ENCODE measurements at regions not wholly inside any gene's neighbourhood (a gene's known extent, or its start where the extent isn't known, plus 50 kb on each side); places are given as distances from the start of the nearest gene placed in this dataset.

GRCh38 chr21:16578912-16579311 lies 849.1 kb downstream of the USP25 start:
- Mint-ChIP-seq H3K27me3 (ENCODE audit: unreplicated experiment) (no peaks in the 10 kb centered on the region), H3K27ac (ENCODE audit: unreplicated experiment) (no peak overlapping the region), H3K36me3 (ENCODE audit: low read depth, unreplicated experiment) (no peaks in the 10 kb centered on the region), H3K4me1 (ENCODE audit: unreplicated experiment) (peaks cover 2% of the 10 kb centered on the region), H3K4me3 (ENCODE audit: unreplicated experiment) (no peak overlapping the region), H3K9me3 (ENCODE audit: unreplicated experiment) (no peaks in the 10 kb centered on the region)
- no peak for DNase-seq (ENCODE audit: low spot score)
- no peak for TF ChIP-seq CTCF (IDR thresholded peaks at IDR 0.05; ENCODE audit: unreplicated experiment)

GRCh38 chr21:16579538-16579937 lies 849.8 kb downstream of the USP25 start:
- no peak for DNase-seq (ENCODE audit: low spot score)
- Mint-ChIP-seq H3K36me3 (ENCODE audit: low read depth, unreplicated experiment) (no peaks in the 10 kb centered on the region), H3K9me3 (ENCODE audit: unreplicated experiment) (no peaks in the 10 kb centered on the region), H3K4me1 (ENCODE audit: unreplicated experiment) (no peaks in the 10 kb centered on the region), H3K4me3 (ENCODE audit: unreplicated experiment) (no peak overlapping the region), H3K27ac (ENCODE audit: unreplicated experiment) (no peak overlapping the region), H3K27me3 (ENCODE audit: unreplicated experiment) (no peaks in the 10 kb centered on the region)
- TF ChIP-seq CTCF (IDR thresholded peaks at IDR 0.05; ENCODE audit: unreplicated experiment): no peak

- no peak overlapping the region for H3K27ac Mint-ChIP-seq (ENCODE audit: unreplicated experiment)
Measured at GRCh38 chr21:16580661-16581060, 850.9 kb downstream of the USP25 start.

GRCh38 chr21:16583556-16583955 lies 853.8 kb downstream of the USP25 start:
- Mint-ChIP-seq H3K27me3 (ENCODE audit: unreplicated experiment) (no peaks in the 10 kb centered on the region), H3K9me3 (ENCODE audit: unreplicated experiment) (no peaks in the 10 kb centered on the region), H3K4me1 (ENCODE audit: unreplicated experiment) (no peaks in the 10 kb centered on the region), H3K27ac (ENCODE audit: unreplicated experiment) (no peak overlapping the region), H3K36me3 (ENCODE audit: low read depth, unreplicated experiment) (no peaks in the 10 kb centered on the region), H3K4me3 (ENCODE audit: unreplicated experiment) (no peak overlapping the region)
- no peak for TF ChIP-seq CTCF (IDR thresholded peaks at IDR 0.05; ENCODE audit: unreplicated experiment)
- DNase-seq (ENCODE audit: low spot score): no peak

More at GRCh38 chr21:16580661-16581060, 850.9 kb downstream of the USP25 start:
- no peak for TF ChIP-seq CTCF (IDR thresholded peaks at IDR 0.05; ENCODE audit: unreplicated experiment)
- Mint-ChIP-seq H3K36me3 (ENCODE audit: low read depth, unreplicated experiment) (no peaks in the 10 kb centered on the region), H3K4me3 (ENCODE audit: unreplicated experiment) (no peak overlapping the region), H3K27me3 (ENCODE audit: unreplicated experiment) (no peaks in the 10 kb centered on the region), H3K4me1 (ENCODE audit: unreplicated experiment) (no peaks in the 10 kb centered on the region), H3K9me3 (ENCODE audit: unreplicated experiment) (no peaks in the 10 kb centered on the region)
- no peak for DNase-seq (ENCODE audit: low spot score)

GRCh38 chr21:16584756-16585155 lies 855.0 kb downstream of the USP25 start:
- Mint-ChIP-seq H3K36me3 (ENCODE audit: low read depth, unreplicated experiment) (no peaks in the 10 kb centered on the region), H3K27me3 (ENCODE audit: unreplicated experiment) (no peaks in the 10 kb centered on the region), H3K27ac (ENCODE audit: unreplicated experiment) (no peak overlapping the region), H3K9me3 (ENCODE audit: unreplicated experiment) (no peaks in the 10 kb centered on the region), H3K4me3 (ENCODE audit: unreplicated experiment) (no peak overlapping the region), H3K4me1 (ENCODE audit: unreplicated experiment) (no peaks in the 10 kb centered on the region)
- no peak for TF ChIP-seq CTCF (IDR thresholded peaks at IDR 0.05; ENCODE audit: unreplicated experiment)
- no peak for DNase-seq (ENCODE audit: low spot score)
